Neural cell (in vitro differentiated cells): ENCODE measurements at regions not wholly inside any gene's neighbourhood (a gene's known extent, or its start where the extent isn't known, plus 50 kb on each side); places are given as distances from the start of the nearest gene placed in this dataset.

Source experiments
- H2AFZ ChIP-seq: fragments of 200-600, 300-800 bp; sonication (generic), shearing (Covaris generic); 2 replicates; pipeline ENCODE4 v1.6.0; 2014; ENCODE audit warnings: low read depth, mild to moderate bottlenecking, antibody characterized with exemption, low read length, moderate library complexity
- H3F3A ChIP-seq: fragments of 200-600 bp; shearing (Covaris generic); 2 replicates; pipeline ENCODE4 v1.6.1; 2016; ENCODE audit warnings: mild to moderate bottlenecking, moderate library complexity, mixed read lengths, antibody characterized with exemption, low read length; ENCODE audit not compliant: insufficient read depth, poor library complexity, severe bottlenecking
- H3K27ac ChIP-seq: fragments of 200-600, 300-800 bp; sonication (generic), shearing (Covaris generic); 2 replicates; pipeline ENCODE4 v1.5.1; 2014; ENCODE audit warnings: mild to moderate bottlenecking, low read length, moderate library complexity
- H3K27me3 ChIP-seq: fragments of 300-800, 200-600 bp; sonication (generic), shearing (Covaris generic); 2 replicates; pipeline ENCODE4 v1.6.0; 2014; ENCODE audit warnings: mild to moderate bottlenecking, low read depth, low read length, moderate library complexity; ENCODE audit not compliant: insufficient read depth
- H3K36me3 ChIP-seq: fragments of 300-800, 200-600 bp; sonication (generic), shearing (Covaris generic); 2 replicates; pipeline ENCODE4 v1.5.1; 2014; ENCODE audit warnings: mild to moderate bottlenecking, antibody characterized with exemption, low read length, moderate library complexity; ENCODE audit not compliant: insufficient read depth
- H3K4me2 ChIP-seq: fragments of 300-800, 200-600 bp; sonication (generic), shearing (Covaris generic); 2 replicates; pipeline ENCODE4 v1.6.0; 2014; ENCODE audit warnings: mild to moderate bottlenecking, low read length
- H3K4me3 ChIP-seq: fragments of 300-800, 200-600 bp; sonication (generic), shearing (Covaris generic); 2 replicates; pipeline ENCODE4 v1.5.1; 2014; ENCODE audit warnings: mild to moderate bottlenecking, low read length, moderate library complexity
- H3K79me2 ChIP-seq: fragments of 200-600 bp; shearing (Covaris generic); replicated peaks from 2 replicates; pipeline ENCODE4 v1.6.0; 2014; ENCODE audit warnings: mild to moderate bottlenecking, low read length, moderate library complexity; ENCODE audit not compliant: insufficient read depth
- H3K9ac ChIP-seq: fragments of 300-800, 200-600 bp; sonication (generic), shearing (Covaris generic); 2 replicates; pipeline ENCODE4 v1.6.1; 2016; ENCODE audit warnings: mild to moderate bottlenecking, low read length, mixed read lengths
- H3K9me2 ChIP-seq: fragments of 200-600 bp; shearing (Covaris generic); 2 replicates; pipeline ENCODE4 v1.6.1; 2016; ENCODE audit warnings: mild to moderate bottlenecking, low read length, mixed read lengths; ENCODE audit not compliant: insufficient read depth
- H3K9me3 ChIP-seq: fragments of 200-600, 300-800 bp; sonication (generic), shearing (Covaris generic); 2 replicates; pipeline ENCODE4 v1.6.1; 2016; ENCODE audit warnings: mild to moderate bottlenecking, mixed run types, low read length, moderate library complexity, mixed read lengths
- H4K20me1 ChIP-seq: fragments of 200-600 bp; shearing (Covaris generic); 2 replicates; pipeline ENCODE4 v1.6.1; 2016; ENCODE audit warnings: mild to moderate bottlenecking, mixed run types; ENCODE audit not compliant: insufficient read depth
- EP300 ChIP-seq: fragments of 450-650 bp; conservative IDR thresholded peaks from 2 replicates; pipeline ENCODE4 v1.6.1; 2014; ENCODE audit warnings: antibody characterized with exemption, mild to moderate bottlenecking, moderate library complexity; ENCODE audit not compliant: poor library complexity, severe bottlenecking
- EZH2 ChIP-seq: fragments of 200-600, 300-800 bp; shearing (Covaris generic), sonication (generic); IDR thresholded peaks from 2 replicates; pipeline ENCODE4 v1.6.1; 2014; ENCODE audit warnings: antibody characterized with exemption, low read length, borderline replicate concordance, mild to moderate bottlenecking; ENCODE audit not compliant: insufficient read depth, poor library complexity, severe bottlenecking
- MXI1 ChIP-seq: fragments of 450-650 bp; conservative IDR thresholded peaks from 2 replicates; pipeline ENCODE4 v1.6.1; 2014; ENCODE audit warnings: antibody characterized with exemption, mild to moderate bottlenecking; ENCODE audit not compliant: poor library complexity, severe bottlenecking
- POLR2AphosphoS5 ChIP-seq: IDR thresholded peaks from 2 replicates; pipeline ENCODE4 v1.6.1; 2012
- RAD21 ChIP-seq: fragments of 450-650 bp; conservative IDR thresholded peaks from 2 replicates; pipeline ENCODE4 v1.6.1; 2014; ENCODE audit warnings: antibody characterized with exemption, mild to moderate bottlenecking, moderate library complexity
- SMC3 ChIP-seq: fragments of 450-650 bp; conservative IDR thresholded peaks from 2 replicates; pipeline ENCODE4 v1.6.1; 2014; ENCODE audit warnings: antibody characterized with exemption, mild to moderate bottlenecking, moderate library complexity; ENCODE audit not compliant: poor library complexity
- TAF1 ChIP-seq: IDR thresholded peaks from 2 replicates; pipeline ENCODE4 v1.6.1; 2012; ENCODE audit warnings: low read depth
- TF ChIP-seq, protein P1 (sequence below): fragments of 450-650 bp; IDR thresholded peaks from 2 replicates; pipeline ENCODE4 v1.5.1; 2014; ENCODE audit warnings: antibody characterized with exemption, mild to moderate bottlenecking, moderate library complexity; ENCODE audit not compliant: poor library complexity, severe bottlenecking
- TF ChIP-seq, protein P2 (sequence below): IDR thresholded peaks from 2 replicates; pipeline ENCODE4 v1.6.1; 2012; ENCODE audit warnings: borderline replicate concordance

DNA sequence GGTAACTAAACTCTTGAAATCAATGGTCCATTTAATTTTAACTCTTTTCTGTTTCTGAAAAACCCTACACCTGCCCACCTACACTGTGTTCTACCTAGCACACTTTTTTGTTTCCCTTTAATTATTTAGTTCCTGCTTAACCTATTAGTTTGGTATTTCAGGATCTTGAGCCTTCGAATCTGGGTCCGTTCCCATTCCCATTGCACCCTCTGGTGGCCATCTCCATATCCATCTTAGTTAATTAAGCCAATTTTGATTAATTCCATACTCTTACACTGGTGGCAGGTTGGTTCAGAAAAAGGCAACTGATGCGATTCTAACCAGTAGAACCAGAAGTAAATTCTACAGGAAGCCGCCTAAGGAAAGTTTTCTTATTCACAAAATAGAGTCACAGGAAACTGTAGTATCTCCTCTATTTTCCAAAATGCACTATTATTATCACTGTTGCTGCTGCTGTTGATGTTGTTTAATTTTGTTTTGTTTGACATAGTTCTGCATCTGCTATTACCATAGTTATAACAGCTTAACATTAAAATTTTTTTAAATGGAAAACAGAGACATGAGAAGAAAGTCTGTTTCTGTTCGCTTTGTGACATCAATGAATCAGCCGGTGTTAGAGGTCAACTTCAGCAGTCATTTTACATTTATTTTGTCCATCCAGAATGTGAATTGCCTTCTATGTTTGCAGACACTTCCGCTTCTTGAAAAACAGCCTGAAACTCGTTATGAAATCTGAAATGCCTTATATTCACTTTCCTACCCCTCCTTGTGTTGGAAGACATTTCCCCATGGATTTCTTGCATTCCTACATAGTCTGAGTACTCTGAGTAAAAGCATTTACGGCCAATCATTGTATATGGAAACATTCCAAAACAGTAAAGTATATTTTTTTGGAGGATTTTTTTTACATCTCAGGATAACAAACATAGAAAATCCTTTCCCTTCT is 115.5 kb upstream of the NCAM2 start:
- H3F3A ChIP-seq, result no peaks in the 10 kb centered on the region
- no peak overlapping the region for H3K4me3 ChIP-seq
- no peaks in the 10 kb centered on the region for H3K79me2 ChIP-seq
- H3K9me2 ChIP-seq, result no peaks in the 10 kb centered on the region
- TF ChIP-seq MXI1 (no peak), TAF1 (no peak), SMC3 (peak; percentile 73), EZH2 (no peak), RAD21 (peak; percentile 70), EP300 (no peak), POLR2AphosphoS5 (no peak)
- TF ChIP-seq, protein P1, sequence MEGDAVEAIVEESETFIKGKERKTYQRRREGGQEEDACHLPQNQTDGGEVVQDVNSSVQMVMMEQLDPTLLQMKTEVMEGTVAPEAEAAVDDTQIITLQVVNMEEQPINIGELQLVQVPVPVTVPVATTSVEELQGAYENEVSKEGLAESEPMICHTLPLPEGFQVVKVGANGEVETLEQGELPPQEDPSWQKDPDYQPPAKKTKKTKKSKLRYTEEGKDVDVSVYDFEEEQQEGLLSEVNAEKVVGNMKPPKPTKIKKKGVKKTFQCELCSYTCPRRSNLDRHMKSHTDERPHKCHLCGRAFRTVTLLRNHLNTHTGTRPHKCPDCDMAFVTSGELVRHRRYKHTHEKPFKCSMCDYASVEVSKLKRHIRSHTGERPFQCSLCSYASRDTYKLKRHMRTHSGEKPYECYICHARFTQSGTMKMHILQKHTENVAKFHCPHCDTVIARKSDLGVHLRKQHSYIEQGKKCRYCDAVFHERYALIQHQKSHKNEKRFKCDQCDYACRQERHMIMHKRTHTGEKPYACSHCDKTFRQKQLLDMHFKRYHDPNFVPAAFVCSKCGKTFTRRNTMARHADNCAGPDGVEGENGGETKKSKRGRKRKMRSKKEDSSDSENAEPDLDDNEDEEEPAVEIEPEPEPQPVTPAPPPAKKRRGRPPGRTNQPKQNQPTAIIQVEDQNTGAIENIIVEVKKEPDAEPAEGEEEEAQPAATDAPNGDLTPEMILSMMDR, result peak; percentile 68
- TF ChIP-seq, protein P2, sequence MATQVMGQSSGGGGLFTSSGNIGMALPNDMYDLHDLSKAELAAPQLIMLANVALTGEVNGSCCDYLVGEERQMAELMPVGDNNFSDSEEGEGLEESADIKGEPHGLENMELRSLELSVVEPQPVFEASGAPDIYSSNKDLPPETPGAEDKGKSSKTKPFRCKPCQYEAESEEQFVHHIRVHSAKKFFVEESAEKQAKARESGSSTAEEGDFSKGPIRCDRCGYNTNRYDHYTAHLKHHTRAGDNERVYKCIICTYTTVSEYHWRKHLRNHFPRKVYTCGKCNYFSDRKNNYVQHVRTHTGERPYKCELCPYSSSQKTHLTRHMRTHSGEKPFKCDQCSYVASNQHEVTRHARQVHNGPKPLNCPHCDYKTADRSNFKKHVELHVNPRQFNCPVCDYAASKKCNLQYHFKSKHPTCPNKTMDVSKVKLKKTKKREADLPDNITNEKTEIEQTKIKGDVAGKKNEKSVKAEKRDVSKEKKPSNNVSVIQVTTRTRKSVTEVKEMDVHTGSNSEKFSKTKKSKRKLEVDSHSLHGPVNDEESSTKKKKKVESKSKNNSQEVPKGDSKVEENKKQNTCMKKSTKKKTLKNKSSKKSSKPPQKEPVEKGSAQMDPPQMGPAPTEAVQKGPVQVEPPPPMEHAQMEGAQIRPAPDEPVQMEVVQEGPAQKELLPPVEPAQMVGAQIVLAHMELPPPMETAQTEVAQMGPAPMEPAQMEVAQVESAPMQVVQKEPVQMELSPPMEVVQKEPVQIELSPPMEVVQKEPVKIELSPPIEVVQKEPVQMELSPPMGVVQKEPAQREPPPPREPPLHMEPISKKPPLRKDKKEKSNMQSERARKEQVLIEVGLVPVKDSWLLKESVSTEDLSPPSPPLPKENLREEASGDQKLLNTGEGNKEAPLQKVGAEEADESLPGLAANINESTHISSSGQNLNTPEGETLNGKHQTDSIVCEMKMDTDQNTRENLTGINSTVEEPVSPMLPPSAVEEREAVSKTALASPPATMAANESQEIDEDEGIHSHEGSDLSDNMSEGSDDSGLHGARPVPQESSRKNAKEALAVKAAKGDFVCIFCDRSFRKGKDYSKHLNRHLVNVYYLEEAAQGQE, result no peak
- no peak overlapping the region for H2AFZ ChIP-seq
- no peak overlapping the region for H3K27ac ChIP-seq
- no peaks in the 10 kb centered on the region for H4K20me1 ChIP-seq
- H3K9ac ChIP-seq, result no peak overlapping the region
- H3K9me3 ChIP-seq, result no peaks in the 10 kb centered on the region
- H3K36me3 ChIP-seq, result no peaks in the 10 kb centered on the region
- no peak overlapping the region for H3K4me2 ChIP-seq
- no peaks in the 10 kb centered on the region for H3K27me3 ChIP-seq

DNA sequence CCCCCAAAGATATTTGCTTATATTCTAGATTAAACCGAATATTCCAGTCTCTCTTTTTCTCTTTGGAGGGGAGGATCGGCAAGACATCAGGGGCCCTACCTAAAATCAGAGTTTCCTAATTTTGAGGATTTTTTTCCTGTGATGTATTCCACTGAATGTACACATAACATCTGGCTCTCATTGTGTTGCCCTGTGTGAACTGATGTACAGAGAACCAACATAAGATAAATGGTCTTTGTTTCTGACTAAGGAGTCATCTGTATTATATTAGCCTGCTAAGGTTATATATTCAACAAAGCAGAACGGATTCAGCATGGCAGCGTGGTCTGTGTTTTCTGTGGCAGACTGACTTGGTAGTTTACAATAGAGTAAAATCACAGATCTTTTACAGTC is 114.8 kb upstream of the NCAM2 start:
- Histone ChIP-seq H3K27ac (no peak overlapping the region), H3K9ac (no peak overlapping the region), H3K27me3 (no peaks in the 10 kb centered on the region), H4K20me1 (no peaks in the 10 kb centered on the region), H2AFZ (no peak overlapping the region), H3K36me3 (no peaks in the 10 kb centered on the region), H3K4me2 (no peak overlapping the region), H3K4me3 (no peak overlapping the region), H3K79me2 (no peaks in the 10 kb centered on the region), H3F3A (no peaks in the 10 kb centered on the region), H3K9me3 (no peaks in the 10 kb centered on the region), H3K9me2 (no peaks in the 10 kb centered on the region)
- TF ChIP-seq, protein P2, result no peak
- TF ChIP-seq SMC3, result no peak
- no peak for TF ChIP-seq EP300
- TF ChIP-seq, protein P1, result no peak
- no peak for TF ChIP-seq MXI1
- TF ChIP-seq RAD21, result no peak
- TF ChIP-seq EZH2, result no peak
- no peak for TF ChIP-seq TAF1
- no peak for TF ChIP-seq POLR2AphosphoS5
